ENCODE measurements at regions not wholly inside any gene's neighbourhood (a gene's known extent, or its start where the extent isn't known, plus 50 kb on each side); places are given as distances from the start of the nearest gene placed in this dataset.

DNA sequence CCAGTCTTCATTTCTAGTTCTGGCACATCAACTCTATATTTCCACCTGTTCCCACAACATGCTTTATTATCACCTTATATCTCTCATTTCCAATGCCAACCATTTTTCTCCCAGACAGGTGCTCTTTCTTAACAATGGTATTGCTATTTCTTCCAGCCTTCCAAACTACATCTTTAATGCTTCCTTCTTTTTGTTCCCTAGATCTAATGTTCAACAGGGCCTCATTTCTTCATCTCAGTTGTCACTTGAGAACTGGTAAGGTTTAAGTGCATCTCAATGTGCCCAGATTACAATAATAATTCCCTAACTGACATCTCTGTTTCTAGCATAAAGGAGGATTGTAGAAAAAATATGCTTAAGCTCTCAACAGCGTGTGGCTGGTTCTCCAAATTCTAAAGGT, 272.6 kb downstream of the COX7C start:
- Mint-ChIP-seq H3K4me3 (no peak overlapping the region), H3K27me3 (peaks cover 0 to 5% (median 3%) of the 10 kb centered on the region in 5 donors), H3K27ac (no peak overlapping the region), H3K36me3 (no peaks in the 10 kb centered on the region), H3K4me1 (no peaks in the 10 kb centered on the region), H3K9me3 (no peaks in the 10 kb centered on the region)
- DNase-seq (no peak), ATAC-seq (no peak)
- POLR2A ChIA-PET = no interaction called here

DNA sequence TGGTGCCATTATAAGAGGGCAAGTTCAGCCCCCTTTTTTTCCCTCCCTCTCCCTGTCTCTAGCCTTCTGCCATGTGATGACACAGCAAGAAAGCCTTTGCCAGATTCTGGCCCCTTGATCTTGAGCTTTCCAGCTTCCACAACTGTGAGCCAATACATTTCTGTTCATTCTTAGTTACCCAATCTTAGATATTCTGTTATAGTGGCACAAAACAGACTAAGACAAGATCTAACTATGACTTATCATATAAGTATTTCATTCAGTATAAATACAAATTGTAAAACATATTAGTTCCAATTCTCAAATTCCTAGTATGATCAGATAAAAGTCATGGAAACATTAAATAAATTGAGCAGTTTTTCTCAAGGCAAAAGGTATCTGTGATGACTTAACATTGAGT, 276.3 kb downstream of the COX7C start:
- Mint-ChIP-seq H3K27ac (no peak overlapping the region), H3K4me1 (no peaks in the 10 kb centered on the region), H3K36me3 (no peaks in the 10 kb centered on the region), H3K27me3 (peaks cover 0 to 3% (median 0%) of the 10 kb centered on the region in 5 donors), H3K9me3 (no peaks in the 10 kb centered on the region), H3K4me3 (no peak overlapping the region)
- ATAC-seq = no peak
- no peak for DNase-seq
- POLR2A ChIA-PET = no interaction called here

DNA sequence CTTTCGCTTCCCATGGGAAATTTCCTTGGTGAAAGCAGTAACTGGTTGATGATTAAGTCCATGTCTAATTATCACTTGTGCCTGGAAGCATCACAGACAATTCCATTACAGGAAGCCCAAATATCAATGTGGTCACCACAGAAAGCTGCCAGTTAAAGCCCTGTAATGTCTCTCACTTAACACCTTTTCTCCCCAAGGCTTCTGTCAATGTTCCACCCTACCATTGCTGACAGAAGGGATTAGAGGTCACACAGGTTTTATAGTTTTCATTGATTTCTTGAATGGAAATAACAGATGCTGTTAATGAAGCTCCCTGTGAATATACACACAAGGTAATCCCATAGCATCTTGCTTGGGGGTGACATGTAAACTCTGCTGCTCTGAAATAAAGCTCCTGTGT, 279.2 kb downstream of the COX7C start:
- Mint-ChIP-seq H3K36me3 (no peaks in the 10 kb centered on the region), H3K27me3 (peaks cover 2 to 12% (median 6%) of the 10 kb centered on the region in 5 donors), H3K4me3 (no peak overlapping the region), H3K27ac (no peak overlapping the region), H3K9me3 (peaks cover 0 to 2% (median 0%) of the 10 kb centered on the region in 9 donors), H3K4me1 (no peaks in the 10 kb centered on the region)
- ATAC-seq (no peak), DNase-seq (no peak)
- POLR2A ChIA-PET = no interaction called here

DNA sequence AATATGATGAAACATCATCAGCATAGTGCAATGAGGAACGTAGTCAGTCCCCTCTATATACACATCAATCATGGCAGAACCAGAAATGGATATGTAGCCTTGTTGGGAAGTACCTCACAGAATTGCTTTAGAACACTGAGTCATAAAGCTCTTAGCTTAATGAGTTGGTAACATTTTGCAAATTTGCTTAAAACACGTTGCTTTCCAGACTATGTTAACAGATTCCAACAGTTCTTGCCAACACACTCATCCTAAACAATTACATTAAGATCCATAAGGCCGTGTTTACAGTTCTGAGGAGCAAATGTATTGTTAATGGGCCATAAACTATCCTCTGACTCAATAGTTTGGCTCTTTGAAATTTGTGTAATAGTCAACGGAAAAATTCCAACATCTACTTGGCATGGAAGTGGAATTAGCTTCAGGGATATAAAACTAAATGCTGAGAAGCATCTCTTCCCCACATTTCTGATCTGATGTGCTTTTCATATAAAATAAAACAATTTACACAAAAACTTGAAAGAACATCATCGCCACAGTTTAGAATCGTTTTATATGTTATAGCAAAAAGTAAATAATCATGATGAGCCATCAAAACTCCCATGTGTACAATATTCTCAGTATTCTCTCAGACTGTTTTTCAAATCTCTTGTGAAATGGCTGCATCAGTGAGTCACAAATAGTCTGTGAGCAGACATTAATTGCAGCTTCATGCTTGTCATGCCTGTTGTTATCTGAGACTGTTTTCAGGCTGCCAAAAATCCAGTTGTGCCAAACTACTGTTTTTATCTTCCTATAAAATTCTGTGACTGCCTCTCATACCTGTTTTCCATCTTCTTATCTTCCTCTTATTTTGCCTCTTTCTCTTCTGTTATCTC, 291.9 kb downstream of the COX7C start:
- Mint-ChIP-seq H3K27me3 (peaks cover 0 to 32% (median 12%) of the 10 kb centered on the region in 5 donors), H3K4me1 (no peaks in the 10 kb centered on the region), H3K4me3 (no peak overlapping the region), H3K27ac (no peak overlapping the region), H3K36me3 (no peaks in the 10 kb centered on the region), H3K9me3 (peaks cover 0 to 1% (median 0%) of the 10 kb centered on the region in 9 donors)
- DNase-seq = no peak
- POLR2A ChIA-PET = no interaction called here
- ATAC-seq = no peak

DNA sequence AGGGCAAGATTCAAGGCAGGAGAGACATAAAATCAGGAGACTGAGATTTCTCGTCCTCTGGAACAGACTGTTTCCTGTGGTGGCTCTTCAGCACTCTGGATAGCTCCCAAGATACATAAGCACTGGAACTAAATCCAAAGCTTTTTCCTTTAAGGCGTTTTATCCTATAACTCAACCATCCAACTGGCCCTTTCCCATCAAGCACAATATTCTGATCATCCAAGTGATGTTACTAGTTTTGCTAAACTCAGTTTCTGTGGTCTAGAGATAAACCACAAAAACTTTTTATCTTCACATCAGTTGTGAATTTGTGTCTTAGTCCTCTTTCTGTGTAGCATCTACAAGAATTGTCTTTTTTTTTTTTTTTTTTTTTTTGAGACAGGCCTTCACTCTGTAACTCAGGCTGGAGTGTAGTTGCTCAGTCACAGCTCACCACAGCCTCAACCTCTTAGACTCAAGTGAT, 299.4 kb downstream of the COX7C start:
- peaks cover 0 to 13% (median 3%) of the 10 kb centered on the region in 5 donors for H3K27me3 Mint-ChIP-seq
- no peaks in the 10 kb centered on the region for H3K36me3 Mint-ChIP-seq
- peaks cover 0 to 8% (median 2%) of the 10 kb centered on the region in 4 donors for H3K4me1 Mint-ChIP-seq
- DNase-seq (no peak), ATAC-seq (no peak)
- H3K9me3 Mint-ChIP-seq = peaks cover 0 to 1% (median 0%) of the 10 kb centered on the region in 9 donors
- H3K27ac Mint-ChIP-seq = no peak overlapping the region
- POLR2A ChIA-PET = no interaction called here
- H3K4me3 Mint-ChIP-seq = no peak overlapping the region

DNA sequence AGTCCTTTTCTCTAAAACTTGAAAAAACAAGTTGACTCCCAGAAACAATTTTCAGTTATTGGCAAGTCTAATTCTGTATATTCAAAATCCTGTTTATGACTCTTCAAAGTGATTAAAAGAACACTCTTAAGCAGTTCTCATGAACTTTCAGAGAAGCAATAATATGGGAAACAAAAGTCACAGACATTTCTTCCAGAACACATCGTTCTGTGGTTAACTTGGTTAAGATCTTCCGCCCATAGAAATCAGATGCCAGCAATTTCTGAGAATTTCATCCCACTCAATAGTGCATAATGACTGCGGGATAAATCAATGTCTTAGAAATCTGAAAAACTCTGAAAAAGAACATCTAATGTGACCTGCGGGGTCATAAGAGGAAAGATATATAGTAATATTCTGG, 300.5 kb downstream of the COX7C start:
- Mint-ChIP-seq H3K27me3 (peaks cover 0 to 10% (median 3%) of the 10 kb centered on the region in 5 donors), H3K27ac (no peak overlapping the region), H3K4me3 (no peak overlapping the region), H3K4me1 (peaks cover 0 to 8% (median 2%) of the 10 kb centered on the region in 4 donors), H3K36me3 (no peaks in the 10 kb centered on the region), H3K9me3 (peaks cover 0 to 6% (median 0%) of the 10 kb centered on the region in 9 donors)
- DNase-seq = no peak
- no peak for ATAC-seq
- POLR2A ChIA-PET = no interaction called here

DNA sequence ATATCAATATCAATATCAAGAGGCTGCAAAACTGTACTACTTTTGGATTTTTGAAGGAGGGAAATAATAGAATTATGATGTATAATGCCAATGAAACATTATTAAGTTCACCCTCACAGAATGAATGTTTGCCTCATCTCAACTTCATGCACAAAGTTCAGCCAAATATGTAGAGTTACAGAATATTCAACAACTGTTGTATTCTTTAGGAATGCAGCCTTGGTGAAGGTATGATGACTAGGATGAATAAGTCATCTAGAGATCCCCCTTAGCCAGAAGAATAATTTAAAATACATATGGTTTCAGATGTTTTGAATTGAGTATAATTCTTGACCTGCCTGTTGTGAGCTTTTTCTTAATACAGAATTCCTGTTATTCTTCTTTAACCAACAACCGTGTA, 308.3 kb downstream of the COX7C start:
- no peak for DNase-seq
- ATAC-seq = no peak
- H3K4me3 Mint-ChIP-seq = no peak overlapping the region
- H3K4me1 Mint-ChIP-seq = no peaks in the 10 kb centered on the region
- H3K36me3 Mint-ChIP-seq = no peaks in the 10 kb centered on the region
- H3K27me3 Mint-ChIP-seq = peaks cover 7 to 26% (median 14%) of the 10 kb centered on the region in 5 donors
- H3K27ac Mint-ChIP-seq = no peak overlapping the region
- peaks cover 0 to 6% (median 0%) of the 10 kb centered on the region in 9 donors for H3K9me3 Mint-ChIP-seq
- POLR2A ChIA-PET = no interaction called here

DNA sequence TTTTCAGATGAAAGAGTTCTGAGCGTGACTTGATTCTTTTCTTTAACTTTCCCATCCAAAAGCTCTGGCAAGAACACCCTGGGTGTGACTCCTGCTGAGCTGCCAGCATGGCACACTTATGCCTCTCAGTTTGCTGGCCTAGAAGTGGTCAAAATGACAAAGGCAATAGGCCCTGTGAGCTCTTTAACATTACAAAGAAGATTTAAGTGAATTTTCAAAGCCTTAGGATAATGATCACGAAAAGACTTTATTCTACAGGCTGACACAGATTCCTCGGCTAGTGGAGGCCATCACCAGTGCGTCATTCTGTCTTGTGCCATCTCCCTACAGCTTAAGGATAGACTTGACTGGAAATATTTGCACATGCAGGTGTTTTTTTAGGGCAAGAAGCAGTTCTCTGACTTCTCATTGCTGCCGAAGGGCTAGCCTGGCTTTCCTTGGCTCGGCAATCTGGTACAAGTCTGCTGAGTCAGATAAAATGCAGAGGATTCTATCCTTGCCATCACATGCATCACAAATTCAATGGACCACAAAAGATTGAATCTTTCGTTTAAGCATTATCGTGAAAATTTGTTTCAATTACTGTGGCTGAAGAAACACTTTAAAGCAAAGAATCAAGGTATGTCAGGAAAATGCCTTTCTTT, 311.5 kb downstream of the COX7C start:
- no peak overlapping the region for H3K4me3 Mint-ChIP-seq

DNA sequence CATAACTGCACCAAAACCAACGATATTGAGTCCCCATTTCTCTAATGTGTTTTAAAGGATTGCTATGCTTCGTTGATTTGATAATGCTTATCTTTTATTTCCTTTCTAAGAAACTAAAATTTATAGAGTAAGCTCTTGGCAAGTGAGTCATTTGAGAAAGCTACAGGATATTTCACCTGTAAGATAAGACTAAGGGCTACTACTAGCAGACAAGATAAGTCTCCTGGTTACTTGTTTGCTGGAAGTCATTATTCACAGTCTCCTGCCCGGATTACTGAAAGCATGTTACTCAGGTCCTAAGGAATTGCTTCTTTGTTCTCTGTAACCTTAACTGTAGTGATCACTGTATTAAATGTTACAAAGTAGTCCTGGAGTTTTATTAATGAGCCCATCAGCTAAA, 315.9 kb upstream of the RASA1 start:
- Mint-ChIP-seq H3K4me3 (no peak overlapping the region), H3K36me3 (no peaks in the 10 kb centered on the region), H3K27me3 (peaks cover 0 to 18% (median 3%) of the 10 kb centered on the region in 5 donors), H3K27ac (no peak overlapping the region), H3K4me1 (no peaks in the 10 kb centered on the region), H3K9me3 (no peaks in the 10 kb centered on the region)
- DNase-seq (no peak), ATAC-seq (no peak)
- POLR2A ChIA-PET = no interaction called here

More for the DNA sequence above, 311.5 kb downstream of the COX7C start:
- no peaks in the 10 kb centered on the region for H3K4me1 Mint-ChIP-seq
- H3K36me3 Mint-ChIP-seq = no peaks in the 10 kb centered on the region
- POLR2A ChIA-PET = no interaction called here
- H3K27ac Mint-ChIP-seq = no peak overlapping the region
- H3K9me3 Mint-ChIP-seq = no peaks in the 10 kb centered on the region
- peaks cover 7 to 27% (median 13%) of the 10 kb centered on the region in 5 donors for H3K27me3 Mint-ChIP-seq
- DNase-seq = no peak
- ATAC-seq = no peak

DNA sequence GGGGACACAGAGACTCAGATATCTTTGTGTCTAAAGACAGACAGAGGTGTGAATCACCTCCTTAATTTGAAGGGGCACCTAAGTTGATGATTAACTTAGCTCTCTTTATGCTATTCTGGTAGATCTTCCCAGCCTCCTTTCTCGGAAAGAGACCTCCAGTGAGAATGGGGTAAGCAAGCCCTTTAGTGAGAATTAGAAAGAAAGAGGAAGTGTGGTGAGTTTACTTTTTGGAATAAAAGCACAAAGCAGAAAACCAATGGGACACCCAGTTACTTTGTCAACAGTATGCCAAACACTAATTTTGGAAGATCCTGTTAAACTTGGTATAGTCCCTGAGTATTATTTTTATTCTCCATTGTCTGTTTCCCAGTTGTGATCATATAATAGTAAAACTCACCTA, 302.8 kb upstream of the RASA1 start:
- no peaks in the 10 kb centered on the region for H3K9me3 Mint-ChIP-seq
- H3K4me3 Mint-ChIP-seq = no peak overlapping the region
- no peak for DNase-seq
- no peak overlapping the region for H3K27ac Mint-ChIP-seq
- no peaks in the 10 kb centered on the region for H3K36me3 Mint-ChIP-seq
- peaks cover 0 to 7% (median 2%) of the 10 kb centered on the region in 4 donors for H3K4me1 Mint-ChIP-seq
- ATAC-seq = no peak
- H3K27me3 Mint-ChIP-seq = peaks cover 0 to 2% (median 0%) of the 10 kb centered on the region in 5 donors
- POLR2A ChIA-PET = no interaction called here

DNA sequence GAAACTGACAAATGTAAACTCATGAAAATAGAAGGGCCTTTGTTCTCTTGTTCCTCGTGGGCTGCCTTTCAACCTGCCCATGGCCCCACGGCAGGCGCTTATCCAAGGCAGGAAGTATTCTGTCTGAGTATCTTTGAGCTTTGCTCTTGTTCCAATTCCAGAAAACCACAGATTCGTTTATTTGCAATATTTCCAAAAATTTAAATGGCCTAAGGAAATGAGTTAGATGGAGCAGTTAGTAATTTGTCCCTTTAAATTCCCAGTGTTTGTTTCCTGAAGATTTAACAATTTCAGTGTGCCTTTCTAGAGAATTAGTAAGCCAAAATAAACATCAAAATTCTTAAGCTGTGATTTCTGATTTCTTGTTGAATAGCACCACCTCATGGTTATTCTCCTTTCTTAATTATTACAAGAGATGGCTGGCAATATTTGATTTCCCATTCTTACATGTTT, 299.4 kb upstream of the RASA1 start:
- no peak overlapping the region for H3K27ac Mint-ChIP-seq
- peaks cover 0 to 12% (median 4%) of the 10 kb centered on the region in 4 donors for H3K4me1 Mint-ChIP-seq
- no peaks in the 10 kb centered on the region for H3K36me3 Mint-ChIP-seq
- POLR2A ChIA-PET = no interaction called here
- no peak overlapping the region for H3K4me3 Mint-ChIP-seq
- H3K9me3 Mint-ChIP-seq = no peaks in the 10 kb centered on the region
- peak in 3 of 10 donors; percentile 8 to 29 (median 25) for DNase-seq
- ATAC-seq = no peak
- peaks cover 0 to 8% (median 2%) of the 10 kb centered on the region in 5 donors for H3K27me3 Mint-ChIP-seq

DNA sequence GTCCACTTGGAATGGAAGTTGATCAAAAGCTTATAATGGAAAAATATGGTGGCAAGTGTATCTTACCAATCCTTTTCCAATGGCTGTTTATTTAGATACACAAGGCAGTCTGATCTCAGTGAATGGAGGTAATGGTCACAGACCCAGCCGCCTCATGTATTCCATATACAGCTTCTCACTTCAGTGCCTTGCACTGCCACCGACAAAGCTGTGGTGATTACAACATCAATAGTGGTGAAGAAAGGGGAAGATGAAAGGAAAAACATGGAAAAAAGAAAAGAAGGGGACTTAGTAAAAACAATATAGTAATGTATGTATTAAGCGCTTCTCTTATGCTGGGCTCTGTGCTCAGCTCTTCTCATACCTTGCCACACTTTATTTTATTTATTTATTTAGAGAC, 297.3 kb upstream of the RASA1 start:
- no peaks in the 10 kb centered on the region for H3K9me3 Mint-ChIP-seq
- peaks cover 0 to 8% (median 2%) of the 10 kb centered on the region in 5 donors for H3K27me3 Mint-ChIP-seq
- H3K36me3 Mint-ChIP-seq = no peaks in the 10 kb centered on the region
- H3K4me1 Mint-ChIP-seq = peaks cover 0 to 12% (median 4%) of the 10 kb centered on the region in 4 donors
- DNase-seq = no peak
- no peak overlapping the region for H3K4me3 Mint-ChIP-seq
- POLR2A ChIA-PET = no interaction called here
- no peak for ATAC-seq
- no peak overlapping the region for H3K27ac Mint-ChIP-seq

DNA sequence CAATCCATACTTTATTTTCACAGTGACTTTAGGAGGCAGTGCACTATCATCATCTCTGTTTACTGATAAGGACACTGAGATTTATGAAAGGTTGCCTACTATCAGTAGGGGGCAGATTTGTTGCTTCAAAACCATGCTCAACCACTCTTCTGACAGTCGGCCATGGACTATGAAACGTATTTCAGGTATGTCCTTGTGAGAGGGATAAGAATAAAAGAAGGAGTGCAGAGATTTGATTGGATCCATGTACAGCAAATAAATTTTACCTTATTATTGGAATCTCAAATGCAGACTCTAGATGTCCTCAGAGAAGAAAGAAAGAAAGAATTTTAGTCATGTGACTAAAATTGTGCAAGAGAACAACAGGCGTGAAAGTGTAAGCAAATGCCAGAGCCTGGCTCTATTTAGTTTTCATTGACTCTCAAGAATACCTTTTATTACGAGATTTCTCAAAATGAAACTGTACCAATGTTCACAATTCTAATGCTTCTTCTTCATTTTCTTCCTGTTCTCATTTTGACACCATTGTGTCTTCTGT, 296.6 kb upstream of the RASA1 start:
- POLR2A ChIA-PET = no interaction called here
- no peaks in the 10 kb centered on the region for H3K36me3 Mint-ChIP-seq
- DNase-seq (peak in 1 of 10 donors; percentile 0), ATAC-seq (no peak)
- no peak overlapping the region for H3K4me3 Mint-ChIP-seq
- peaks cover 0 to 11% (median 5%) of the 10 kb centered on the region in 5 donors for H3K27me3 Mint-ChIP-seq
- no peak overlapping the region for H3K27ac Mint-ChIP-seq
- no peaks in the 10 kb centered on the region for H3K9me3 Mint-ChIP-seq
- H3K4me1 Mint-ChIP-seq = peaks cover 0 to 12% (median 4%) of the 10 kb centered on the region in 4 donors

All from naive thymus-derived CD8-positive, alpha-beta T cell (primary cell).